ENCODE measurements at regions not wholly inside any gene's neighbourhood (a gene's known extent, or its start where the extent isn't known, plus 50 kb on each side); places are given as distances from the start of the nearest gene placed in this dataset.

GRCh38 chr3:76700323-76700722, 339.6 kb upstream of the ROBO2 start:
- no TSS peak for BruUV-seq (replicated peaks)
- H3K79me2 ChIP-seq (ENCODE audit: low read depth), result no peaks in the 10 kb centered on the region
- TF ChIP-seq, protein P1, sequence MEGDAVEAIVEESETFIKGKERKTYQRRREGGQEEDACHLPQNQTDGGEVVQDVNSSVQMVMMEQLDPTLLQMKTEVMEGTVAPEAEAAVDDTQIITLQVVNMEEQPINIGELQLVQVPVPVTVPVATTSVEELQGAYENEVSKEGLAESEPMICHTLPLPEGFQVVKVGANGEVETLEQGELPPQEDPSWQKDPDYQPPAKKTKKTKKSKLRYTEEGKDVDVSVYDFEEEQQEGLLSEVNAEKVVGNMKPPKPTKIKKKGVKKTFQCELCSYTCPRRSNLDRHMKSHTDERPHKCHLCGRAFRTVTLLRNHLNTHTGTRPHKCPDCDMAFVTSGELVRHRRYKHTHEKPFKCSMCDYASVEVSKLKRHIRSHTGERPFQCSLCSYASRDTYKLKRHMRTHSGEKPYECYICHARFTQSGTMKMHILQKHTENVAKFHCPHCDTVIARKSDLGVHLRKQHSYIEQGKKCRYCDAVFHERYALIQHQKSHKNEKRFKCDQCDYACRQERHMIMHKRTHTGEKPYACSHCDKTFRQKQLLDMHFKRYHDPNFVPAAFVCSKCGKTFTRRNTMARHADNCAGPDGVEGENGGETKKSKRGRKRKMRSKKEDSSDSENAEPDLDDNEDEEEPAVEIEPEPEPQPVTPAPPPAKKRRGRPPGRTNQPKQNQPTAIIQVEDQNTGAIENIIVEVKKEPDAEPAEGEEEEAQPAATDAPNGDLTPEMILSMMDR (conservative IDR thresholded peaks at IDR 0.05), result no peak
- POLR2A ChIA-PET (ENCODE audit: unreplicated experiment), result no interaction called here
- H3K36me3 ChIP-seq (ENCODE audit: low read depth), result no peaks in the 10 kb centered on the region
- no peaks in the 10 kb centered on the region for H4K20me1 ChIP-seq (ENCODE audit: insufficient read depth)
- H3K27me3 ChIP-seq (ENCODE audit: insufficient read depth, low read depth), result peaks cover 4% of the 10 kb centered on the region; the same call in 1 of the 2 replicates
- no peaks in the 10 kb centered on the region for H3K9me3 ChIP-seq (ENCODE audit: insufficient read depth, low read depth)
- H3K4me3 ChIP-seq, result no peak overlapping the region
- CTCF ChIA-PET, result no interaction called here
- H2AFZ ChIP-seq, result no peak overlapping the region
- no peaks in the 10 kb centered on the region for H3K4me1 ChIP-seq (replicated peaks; ENCODE audit: insufficient read depth)
- H3K27ac ChIP-seq, result no peak overlapping the region
- no peak overlapping the region for H3K4me2 ChIP-seq
- no peak for DNase-seq
- H3F3A ChIP-seq (ENCODE audit: insufficient read depth, low read depth), result no peaks in the 10 kb centered on the region
- H3K9me2 ChIP-seq (ENCODE audit: insufficient read depth), result no peaks in the 10 kb centered on the region
- intact Hi-C loops (cut with micrococcal nuclease; ENCODE audit: unreplicated experiment), result no loop called here

- Histone ChIP-seq H3K79me2 (ENCODE audit: low read depth) (no peaks in the 10 kb centered on the region), H2AFZ (no peak overlapping the region), H3K9me2 (ENCODE audit: insufficient read depth) (no peaks in the 10 kb centered on the region), H3K4me3 (no peak overlapping the region), H3K9me3 (ENCODE audit: insufficient read depth, low read depth) (no peaks in the 10 kb centered on the region), H3K4me1 (replicated peaks; ENCODE audit: insufficient read depth) (no peaks in the 10 kb centered on the region), H3K27ac (no peak overlapping the region), H4K20me1 (ENCODE audit: insufficient read depth) (no peaks in the 10 kb centered on the region), H3K27me3 (ENCODE audit: insufficient read depth, low read depth) (peaks cover 4% of the 10 kb centered on the region; the same call in 1 of the 2 replicates), H3K36me3 (ENCODE audit: low read depth) (no peaks in the 10 kb centered on the region), H3F3A (ENCODE audit: insufficient read depth, low read depth) (no peaks in the 10 kb centered on the region), H3K4me2 (no peak overlapping the region)
- TF ChIP-seq, protein P1 (conservative IDR thresholded peaks at IDR 0.05), result no peak
- no peak for TF ChIP-seq EZH2 (IDR thresholded peaks at IDR 0.05; ENCODE audit: low read depth)
- POLR2A ChIA-PET (ENCODE audit: unreplicated experiment), result no interaction called here
- intact Hi-C loops (cut with micrococcal nuclease; ENCODE audit: unreplicated experiment), result no loop called here
- CTCF ChIA-PET, result no interaction called here
- no TSS peak for BruUV-seq (replicated peaks)
- no peak for DNase-seq
Observed at GRCh38 chr3:76702676-76703075, 337.2 kb upstream of the ROBO2 start.

GRCh38 chr3:76715426-76715825, 324.5 kb upstream of the ROBO2 start:
- Histone ChIP-seq H3K27me3 (ENCODE audit: insufficient read depth, low read depth) (no peaks in the 10 kb centered on the region), H3K4me1 (replicated peaks; ENCODE audit: insufficient read depth) (no peaks in the 10 kb centered on the region), H3K36me3 (ENCODE audit: low read depth) (no peaks in the 10 kb centered on the region), H3K27ac (no peak overlapping the region), H4K20me1 (ENCODE audit: insufficient read depth) (no peaks in the 10 kb centered on the region; the same call in 1 of the 2 replicates), H3K79me2 (ENCODE audit: low read depth) (no peaks in the 10 kb centered on the region), H2AFZ (no peak overlapping the region), H3K4me2 (no peak overlapping the region), H3F3A (ENCODE audit: insufficient read depth, low read depth) (no peaks in the 10 kb centered on the region), H3K4me3 (no peak overlapping the region), H3K9me3 (ENCODE audit: insufficient read depth, low read depth) (no peaks in the 10 kb centered on the region), H3K9me2 (ENCODE audit: insufficient read depth) (no peaks in the 10 kb centered on the region; the same call in 1 of the 2 replicates)
- ChIA-PET CTCF (no interaction called here), POLR2A (ENCODE audit: unreplicated experiment) (interaction anchor here (0.7 kb wide), 1 partner anchor 272 kb away, joined by 6 read pairs; no protein-coding TSS in a partner anchor)
- no peak for TF ChIP-seq EZH2 (IDR thresholded peaks at IDR 0.05; ENCODE audit: low read depth)
- TF ChIP-seq, protein P1 (conservative IDR thresholded peaks at IDR 0.05), result no peak
- intact Hi-C loops (cut with micrococcal nuclease; ENCODE audit: unreplicated experiment), result no loop called here
- no TSS peak for BruUV-seq (replicated peaks)
- no peak for DNase-seq

Measured in PC-9 (cell line).